ENCODE measurements at regions not wholly inside any gene's neighbourhood (a gene's known extent, or its start where the extent isn't known, plus 50 kb on each side); places are given as distances from the start of the nearest gene placed in this dataset.

DNA sequence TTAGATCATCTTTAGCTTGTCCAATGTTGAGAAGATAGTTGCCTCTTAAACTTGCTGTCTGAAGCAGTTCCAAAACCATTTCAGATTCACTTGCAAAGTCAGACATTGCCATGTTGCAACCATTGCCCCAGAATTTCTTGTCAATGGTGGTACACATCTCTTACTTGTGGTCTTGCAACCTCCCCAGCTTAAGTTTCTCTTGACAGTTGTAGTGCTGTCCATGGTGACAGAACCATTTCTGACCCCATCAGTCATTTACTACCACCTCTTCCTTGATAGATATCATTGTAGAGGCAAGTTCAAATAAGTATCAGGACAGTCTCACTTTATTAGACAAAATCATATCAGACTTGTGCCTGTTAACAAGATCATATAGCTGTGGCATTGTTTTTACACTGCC is 407.2 kb upstream of the HNRNPA3 start:
- intact Hi-C loops (cut with DNase I): no loop called here
- Histone ChIP-seq H3K4me1 (ENCODE audit: control insufficient read depth in 2 of 3, insufficient read depth in 2 of 3, low read depth in 1 of 3, low read length in 3 of 3) (no peaks in the 10 kb centered on the region), H3K4me3 (ENCODE audit: low read length in 3 of 3) (no peak overlapping the region), H3K36me3 (ENCODE audit: control insufficient read depth in 2 of 3, insufficient read depth in 3 of 3, low read length in 3 of 3) (no peaks in the 10 kb centered on the region), H3K9me3 (ENCODE audit: control insufficient read depth in 2 of 3, insufficient read depth in 1 of 3, low read length in 3 of 3) (no peaks in the 10 kb centered on the region), H3K27me3 (ENCODE audit: control insufficient read depth, insufficient read depth, low read length) (no peaks in the 10 kb centered on the region), H3K9ac (ENCODE audit: low read length in 3 of 3) (no peak overlapping the region), H3K27ac (ENCODE audit: low read depth in 2 of 2, low read length in 2 of 2) (no peak overlapping the region)
- TF ChIP-seq, protein P1, sequence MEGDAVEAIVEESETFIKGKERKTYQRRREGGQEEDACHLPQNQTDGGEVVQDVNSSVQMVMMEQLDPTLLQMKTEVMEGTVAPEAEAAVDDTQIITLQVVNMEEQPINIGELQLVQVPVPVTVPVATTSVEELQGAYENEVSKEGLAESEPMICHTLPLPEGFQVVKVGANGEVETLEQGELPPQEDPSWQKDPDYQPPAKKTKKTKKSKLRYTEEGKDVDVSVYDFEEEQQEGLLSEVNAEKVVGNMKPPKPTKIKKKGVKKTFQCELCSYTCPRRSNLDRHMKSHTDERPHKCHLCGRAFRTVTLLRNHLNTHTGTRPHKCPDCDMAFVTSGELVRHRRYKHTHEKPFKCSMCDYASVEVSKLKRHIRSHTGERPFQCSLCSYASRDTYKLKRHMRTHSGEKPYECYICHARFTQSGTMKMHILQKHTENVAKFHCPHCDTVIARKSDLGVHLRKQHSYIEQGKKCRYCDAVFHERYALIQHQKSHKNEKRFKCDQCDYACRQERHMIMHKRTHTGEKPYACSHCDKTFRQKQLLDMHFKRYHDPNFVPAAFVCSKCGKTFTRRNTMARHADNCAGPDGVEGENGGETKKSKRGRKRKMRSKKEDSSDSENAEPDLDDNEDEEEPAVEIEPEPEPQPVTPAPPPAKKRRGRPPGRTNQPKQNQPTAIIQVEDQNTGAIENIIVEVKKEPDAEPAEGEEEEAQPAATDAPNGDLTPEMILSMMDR (IDR thresholded peaks at IDR 0.05; ENCODE audit: borderline replicate concordance, extremely low read depth, insufficient read depth): no peak
- FAIRE-seq (no peak), DNase-seq (no peak)

DNA sequence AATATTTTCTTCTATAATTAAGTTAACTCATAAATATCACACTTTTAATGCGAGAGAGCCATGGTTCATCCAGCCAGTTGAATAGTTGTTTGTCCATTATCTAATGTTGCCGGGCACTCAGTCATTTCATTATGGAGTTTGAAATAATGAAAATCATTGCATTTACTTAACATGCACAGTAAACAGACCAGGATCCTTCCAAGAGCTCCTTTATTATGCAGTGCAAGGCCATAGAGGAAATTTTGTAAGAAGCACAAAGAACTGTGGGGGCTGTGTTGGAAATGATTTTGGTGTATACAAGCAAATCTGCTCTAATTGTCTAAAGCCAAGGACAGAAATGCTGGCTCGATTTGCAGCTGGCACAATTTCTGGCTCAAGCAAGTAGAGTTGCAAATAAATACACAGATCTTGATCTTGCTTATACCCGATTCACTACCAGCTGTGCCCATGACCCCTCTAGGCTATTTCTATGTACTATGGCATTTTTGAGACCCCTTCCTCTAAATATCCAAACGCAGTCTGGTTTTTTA is 400.3 kb upstream of the HNRNPA3 start:
- Histone ChIP-seq H3K36me3 (ENCODE audit: control insufficient read depth in 2 of 3, insufficient read depth in 3 of 3, low read length in 3 of 3) (no peaks in the 10 kb centered on the region), H3K27ac (ENCODE audit: low read depth in 2 of 2, low read length in 2 of 2) (no peak overlapping the region), H3K4me1 (ENCODE audit: control insufficient read depth in 2 of 3, insufficient read depth in 2 of 3, low read depth in 1 of 3, low read length in 3 of 3) (peaks cover 0 to 6% (median 0%) of the 10 kb centered on the region in 3 donors), H3K9me3 (ENCODE audit: control insufficient read depth in 2 of 3, insufficient read depth in 1 of 3, low read length in 3 of 3) (no peaks in the 10 kb centered on the region), H3K4me3 (ENCODE audit: low read length in 3 of 3) (no peak overlapping the region), H3K9ac (ENCODE audit: low read length in 3 of 3) (no peak overlapping the region), H3K27me3 (ENCODE audit: control insufficient read depth, insufficient read depth, low read length) (no peaks in the 10 kb centered on the region)
- no peak for FAIRE-seq
- TF ChIP-seq, protein P1 (IDR thresholded peaks at IDR 0.05; ENCODE audit: borderline replicate concordance, extremely low read depth, insufficient read depth): no peak
- DNase-seq: no peak
- intact Hi-C loops (cut with DNase I): no loop called here

DNA sequence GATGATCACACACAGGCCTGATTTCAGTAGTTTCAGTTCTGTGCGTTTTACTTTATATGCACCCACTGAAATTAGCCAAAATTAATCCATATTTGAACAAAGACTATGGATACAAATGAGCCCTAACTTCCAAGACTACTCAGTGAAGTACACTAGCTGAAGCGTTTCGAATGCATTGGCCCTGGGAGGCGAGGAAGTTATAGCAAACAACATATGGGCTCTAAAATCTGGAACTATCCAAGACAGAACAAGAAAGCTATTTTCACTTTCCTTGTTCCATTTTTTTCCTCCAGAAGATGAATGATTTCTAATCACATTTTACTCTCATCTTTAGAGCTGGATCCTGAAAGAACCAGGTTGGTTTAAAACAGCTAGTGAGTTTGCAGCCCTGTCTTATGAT is 399.4 kb upstream of the HNRNPA3 start:
- DNase-seq (no peak), FAIRE-seq (no peak)
- TF ChIP-seq, protein P1 (IDR thresholded peaks at IDR 0.05; ENCODE audit: borderline replicate concordance, extremely low read depth, insufficient read depth): no peak
- Histone ChIP-seq H3K27me3 (ENCODE audit: control insufficient read depth, insufficient read depth, low read length) (no peaks in the 10 kb centered on the region), H3K9me3 (ENCODE audit: control insufficient read depth in 2 of 3, insufficient read depth in 1 of 3, low read length in 3 of 3) (no peaks in the 10 kb centered on the region), H3K27ac (ENCODE audit: low read depth in 2 of 2, low read length in 2 of 2) (no peak overlapping the region), H3K9ac (ENCODE audit: low read length in 3 of 3) (no peak overlapping the region), H3K4me3 (ENCODE audit: low read length in 3 of 3) (no peak overlapping the region), H3K36me3 (ENCODE audit: control insufficient read depth in 2 of 3, insufficient read depth in 3 of 3, low read length in 3 of 3) (no peaks in the 10 kb centered on the region), H3K4me1 (ENCODE audit: control insufficient read depth in 2 of 3, insufficient read depth in 2 of 3, low read depth in 1 of 3, low read length in 3 of 3) (peaks cover 0 to 6% (median 0%) of the 10 kb centered on the region in 3 donors)
- intact Hi-C loops (cut with DNase I): no loop called here

- Histone ChIP-seq H3K27me3 (ENCODE audit: control insufficient read depth, insufficient read depth, low read length) (no peaks in the 10 kb centered on the region), H3K4me1 (ENCODE audit: control insufficient read depth in 2 of 3, insufficient read depth in 2 of 3, low read depth in 1 of 3, low read length in 3 of 3) (peaks cover 0 to 6% (median 3%) of the 10 kb centered on the region in 3 donors), H3K27ac (ENCODE audit: low read depth in 2 of 2, low read length in 2 of 2) (no peak overlapping the region), H3K9me3 (ENCODE audit: control insufficient read depth in 2 of 3, insufficient read depth in 1 of 3, low read length in 3 of 3) (no peaks in the 10 kb centered on the region), H3K9ac (ENCODE audit: low read length in 3 of 3) (no peak overlapping the region), H3K36me3 (ENCODE audit: control insufficient read depth in 2 of 3, insufficient read depth in 3 of 3, low read length in 3 of 3) (no peaks in the 10 kb centered on the region), H3K4me3 (ENCODE audit: low read length in 3 of 3) (no peak overlapping the region)
- TF ChIP-seq, protein P1 (IDR thresholded peaks at IDR 0.05; ENCODE audit: borderline replicate concordance, extremely low read depth, insufficient read depth): no peak
- intact Hi-C loops (cut with DNase I): no loop called here
- FAIRE-seq (no peak), DNase-seq (no peak)
These were observed 399.0 kb upstream of the HNRNPA3 start for GRCh38 chr2:176813621-176814049.
